Globus pallidus (tissue), 1 donor: ENCODE measurements at regions not wholly inside any gene's neighbourhood (a gene's known extent, or its start where the extent isn't known, plus 50 kb on each side); places are given as distances from the start of the nearest gene placed in this dataset.
"Not testable (repeated sequence)": the region's sequence is repeated elsewhere in the genome, so short reads cannot be mapped to it uniquely, and the experiment has no call there.

ENCODE experiments used
- DNase-seq: peaks from one replicate; pipeline ENCODE4 v3.0.0-alpha.2; 2015; ENCODE audit warnings: low spot score

GRCh38 chr3:53401154-53401553 lies 53.8 kb upstream of the DCP1A start:
- no peak for DNase-seq

- DNase-seq, result peak; percentile 12
Measured at GRCh38 chr3:53402326-53402725, 55.0 kb upstream of the DCP1A start.

GRCh38 chr3:53411371-53411770 lies 64.0 kb upstream of the DCP1A start:
- no peak for DNase-seq

GRCh38 chr3:53412953-53413352 lies 65.6 kb upstream of the DCP1A start:
- no peak for DNase-seq

- no peak for DNase-seq
Measured at GRCh38 chr3:53416530-53416929, 69.2 kb upstream of the DCP1A start.

- DNase-seq, result no peak
Measured at GRCh38 chr3:53420831-53421230, 73.5 kb upstream of the DCP1A start.

- DNase-seq, result no peak
Measured at GRCh38 chr3:53422954-53423698, 71.3 kb upstream of the CACNA1D start.

- DNase-seq, result no peak
Measured at GRCh38 chr3:53425936-53426335, 68.5 kb upstream of the CACNA1D start.

- no peak for DNase-seq
Measured at GRCh38 chr3:53426918-53427317, 67.5 kb upstream of the CACNA1D start.

- no peak for DNase-seq
Measured at GRCh38 chr3:53436828-53437227, 57.6 kb upstream of the CACNA1D start.

- DNase-seq, result not testable (repeated sequence)
Measured at GRCh38 chr3:53442863-53443262, 51.5 kb upstream of the CACNA1D start.
